PC-3 (cell line): ENCODE measurements at regions not wholly inside any gene's neighbourhood (a gene's known extent, or its start where the extent isn't known, plus 50 kb on each side); places are given as distances from the start of the nearest gene placed in this dataset.

Source experiments
- EZH2 ChIP-seq: fragments of 300-600 bp; sonication (generic); IDR thresholded peaks from one replicate; pipeline ENCODE4 v1.6.1; 2017; ENCODE audit warnings: antibody characterized with exemption, mild to moderate bottlenecking, low read length; ENCODE audit not compliant: unreplicated experiment
- TF ChIP-seq, protein P1 (sequence below): fragments of 300-600 bp; sonication (generic); conservative IDR thresholded peaks from 2 replicates; pipeline ENCODE4 v1.5.1; 2017; ENCODE audit warnings: antibody characterized with exemption, low read depth, mild to moderate bottlenecking, low read length

DNA sequence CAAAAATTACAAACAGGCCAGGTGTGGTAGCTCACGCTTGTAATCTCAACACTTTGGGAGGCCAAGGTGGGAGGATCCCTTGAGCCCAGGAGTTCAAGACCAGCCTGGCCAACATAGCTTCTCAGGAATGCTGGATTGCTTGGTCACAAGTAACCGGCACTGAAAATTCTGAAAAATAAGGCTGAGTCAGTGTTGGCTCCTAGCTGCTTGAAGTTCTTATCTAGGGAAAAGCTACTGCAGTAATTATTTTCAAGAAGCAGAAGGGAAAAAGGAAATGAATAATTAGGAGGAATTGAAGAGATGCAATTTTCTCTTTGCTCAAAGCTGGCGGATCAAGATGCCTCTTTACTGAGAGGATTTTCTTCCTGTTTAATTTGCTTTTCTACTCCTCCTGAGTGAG lies 75.0 kb upstream of the GTF3A start:
- TF ChIP-seq, protein P1, sequence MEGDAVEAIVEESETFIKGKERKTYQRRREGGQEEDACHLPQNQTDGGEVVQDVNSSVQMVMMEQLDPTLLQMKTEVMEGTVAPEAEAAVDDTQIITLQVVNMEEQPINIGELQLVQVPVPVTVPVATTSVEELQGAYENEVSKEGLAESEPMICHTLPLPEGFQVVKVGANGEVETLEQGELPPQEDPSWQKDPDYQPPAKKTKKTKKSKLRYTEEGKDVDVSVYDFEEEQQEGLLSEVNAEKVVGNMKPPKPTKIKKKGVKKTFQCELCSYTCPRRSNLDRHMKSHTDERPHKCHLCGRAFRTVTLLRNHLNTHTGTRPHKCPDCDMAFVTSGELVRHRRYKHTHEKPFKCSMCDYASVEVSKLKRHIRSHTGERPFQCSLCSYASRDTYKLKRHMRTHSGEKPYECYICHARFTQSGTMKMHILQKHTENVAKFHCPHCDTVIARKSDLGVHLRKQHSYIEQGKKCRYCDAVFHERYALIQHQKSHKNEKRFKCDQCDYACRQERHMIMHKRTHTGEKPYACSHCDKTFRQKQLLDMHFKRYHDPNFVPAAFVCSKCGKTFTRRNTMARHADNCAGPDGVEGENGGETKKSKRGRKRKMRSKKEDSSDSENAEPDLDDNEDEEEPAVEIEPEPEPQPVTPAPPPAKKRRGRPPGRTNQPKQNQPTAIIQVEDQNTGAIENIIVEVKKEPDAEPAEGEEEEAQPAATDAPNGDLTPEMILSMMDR: no peak
- TF ChIP-seq EZH2: no peak
